Mucosa of rectum (tissue), 2 donors: ENCODE measurements at regions not wholly inside any gene's neighbourhood (a gene's known extent, or its start where the extent isn't known, plus 50 kb on each side); places are given as distances from the start of the nearest gene placed in this dataset.

Source experiments
- H3K27ac ChIP-seq, 2 donors: one replicate each; pipeline ENCODE4 v1.7.0; 2013; ENCODE audit warnings: inconsistent platforms in 2 of 2, low read depth in 2 of 2, low read length in 2 of 2
- H3K27me3 ChIP-seq, 2 donors: one replicate each; pipeline ENCODE4 v1.7.0; 2013; ENCODE audit warnings: low read length in 2 of 2; ENCODE audit not compliant: control insufficient read depth in 2 of 2, insufficient read depth in 2 of 2
- H3K36me3 ChIP-seq, 2 donors: one replicate each; pipeline ENCODE4 v1.7.0; 2013; ENCODE audit warnings: low read length in 2 of 2; ENCODE audit not compliant: control insufficient read depth in 2 of 2, insufficient read depth in 2 of 2
- H3K4me1 ChIP-seq, 2 donors: one replicate each; pipeline ENCODE4 v1.7.0; 2013; ENCODE audit warnings: low read length in 2 of 2, mild to moderate bottlenecking in 1 of 2; ENCODE audit not compliant: control insufficient read depth in 2 of 2, insufficient read depth in 2 of 2
- H3K4me3 ChIP-seq, 2 donors: one replicate each; pipeline ENCODE4 v1.7.0; 2013; ENCODE audit warnings: low read length in 2 of 2
- H3K9ac ChIP-seq, 2 donors: one replicate each; pipeline ENCODE4 v1.7.0; 2013; ENCODE audit warnings: low read length in 2 of 2, low read depth in 1 of 2, mild to moderate bottlenecking in 1 of 2
- H3K9me3 ChIP-seq, 2 donors: one replicate each; pipeline ENCODE4 v1.7.0; 2013; ENCODE audit warnings: low read length in 2 of 2; ENCODE audit not compliant: control insufficient read depth in 2 of 2
- donor health status: healthy.
- donor health status: Normal muscosa, but diverticular disease.

DNA sequence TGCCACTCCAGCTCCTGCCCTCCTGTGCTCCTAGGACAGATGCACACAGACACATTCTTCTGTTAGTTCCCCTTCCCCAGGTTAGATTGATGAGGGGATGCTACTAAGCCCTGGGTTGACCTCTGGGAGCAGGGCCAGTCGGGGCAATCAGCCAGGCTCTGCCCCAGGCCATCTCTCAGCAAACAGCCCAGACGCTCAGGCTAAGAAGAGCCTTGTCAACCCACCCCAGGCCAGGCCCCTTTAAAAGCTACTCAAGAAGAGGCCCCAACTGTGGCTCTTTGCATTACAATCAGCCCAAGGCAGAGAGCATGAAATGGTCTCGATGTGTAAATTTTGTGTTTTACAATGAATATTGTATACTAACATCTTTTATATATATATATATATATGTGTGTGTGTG lies 107.4 kb downstream of the TFAP2A start:
- Histone ChIP-seq H3K27me3 (no peaks in the 10 kb centered on the region), H3K27ac (no peak overlapping the region), H3K4me3 (no peak overlapping the region), H3K4me1 (no peaks in the 10 kb centered on the region), H3K36me3 (no peaks in the 10 kb centered on the region), H3K9ac (no peak overlapping the region), H3K9me3 (no peaks in the 10 kb centered on the region)

DNA sequence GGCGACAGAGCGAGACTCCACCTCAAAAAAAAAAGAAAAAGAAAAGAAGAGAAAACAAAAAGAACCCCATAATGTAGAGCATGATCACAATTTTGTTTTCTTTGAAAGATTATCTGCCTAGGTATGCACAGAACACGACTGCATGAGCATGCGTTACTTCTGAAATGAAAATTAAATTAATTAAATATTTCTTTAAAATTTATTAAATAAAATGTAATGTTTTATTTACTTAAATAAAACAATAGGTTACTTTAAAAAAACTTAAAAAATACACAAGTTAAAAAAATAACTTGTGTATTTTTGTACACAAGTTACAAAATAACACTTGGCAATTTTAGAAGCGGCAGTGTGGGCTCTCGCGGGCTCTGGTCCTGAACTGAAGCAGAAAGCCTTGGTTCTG lies 107.8 kb downstream of the TFAP2A start:
- Histone ChIP-seq H3K36me3 (no peaks in the 10 kb centered on the region), H3K27ac (no peak overlapping the region), H3K9ac (no peak overlapping the region), H3K27me3 (no peaks in the 10 kb centered on the region), H3K4me3 (no peak overlapping the region), H3K4me1 (no peaks in the 10 kb centered on the region), H3K9me3 (no peaks in the 10 kb centered on the region)

DNA sequence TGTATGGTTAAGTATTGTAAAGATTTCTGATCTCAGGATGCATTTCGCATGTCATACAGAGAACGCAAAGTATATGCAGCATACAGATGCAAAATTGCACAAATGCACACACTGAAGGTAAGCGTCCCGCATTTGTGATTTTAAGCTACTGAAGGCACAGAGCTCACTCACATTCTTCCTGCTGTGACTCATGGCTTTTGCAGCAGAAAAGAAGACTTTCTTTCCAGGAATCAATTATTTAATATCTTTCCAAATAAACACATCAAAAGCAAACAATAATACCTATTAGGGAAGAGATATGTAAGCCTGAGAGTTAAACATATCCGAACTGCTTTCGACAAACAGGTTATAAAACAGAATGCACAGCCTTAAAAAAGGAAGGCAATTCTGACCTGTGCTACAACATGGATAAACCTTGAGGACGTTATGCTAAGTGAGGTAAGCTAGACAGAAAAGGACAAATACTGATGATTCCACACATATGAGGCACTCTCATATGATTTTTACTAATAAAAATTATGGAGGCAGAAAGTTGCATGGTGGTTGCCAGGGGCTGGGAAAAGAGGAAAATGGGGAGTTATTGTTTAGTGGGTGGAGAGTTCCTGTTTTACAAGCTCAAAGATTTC lies 109.0 kb downstream of the TFAP2A start:
- H3K4me1 ChIP-seq = no peaks in the 10 kb centered on the region
- no peaks in the 10 kb centered on the region for H3K27me3 ChIP-seq
- no peaks in the 10 kb centered on the region for H3K9me3 ChIP-seq
- H3K36me3 ChIP-seq = no peaks in the 10 kb centered on the region
- H3K9ac ChIP-seq = no peak overlapping the region
- H3K27ac ChIP-seq = no peak overlapping the region
- no peak overlapping the region for H3K4me3 ChIP-seq

DNA sequence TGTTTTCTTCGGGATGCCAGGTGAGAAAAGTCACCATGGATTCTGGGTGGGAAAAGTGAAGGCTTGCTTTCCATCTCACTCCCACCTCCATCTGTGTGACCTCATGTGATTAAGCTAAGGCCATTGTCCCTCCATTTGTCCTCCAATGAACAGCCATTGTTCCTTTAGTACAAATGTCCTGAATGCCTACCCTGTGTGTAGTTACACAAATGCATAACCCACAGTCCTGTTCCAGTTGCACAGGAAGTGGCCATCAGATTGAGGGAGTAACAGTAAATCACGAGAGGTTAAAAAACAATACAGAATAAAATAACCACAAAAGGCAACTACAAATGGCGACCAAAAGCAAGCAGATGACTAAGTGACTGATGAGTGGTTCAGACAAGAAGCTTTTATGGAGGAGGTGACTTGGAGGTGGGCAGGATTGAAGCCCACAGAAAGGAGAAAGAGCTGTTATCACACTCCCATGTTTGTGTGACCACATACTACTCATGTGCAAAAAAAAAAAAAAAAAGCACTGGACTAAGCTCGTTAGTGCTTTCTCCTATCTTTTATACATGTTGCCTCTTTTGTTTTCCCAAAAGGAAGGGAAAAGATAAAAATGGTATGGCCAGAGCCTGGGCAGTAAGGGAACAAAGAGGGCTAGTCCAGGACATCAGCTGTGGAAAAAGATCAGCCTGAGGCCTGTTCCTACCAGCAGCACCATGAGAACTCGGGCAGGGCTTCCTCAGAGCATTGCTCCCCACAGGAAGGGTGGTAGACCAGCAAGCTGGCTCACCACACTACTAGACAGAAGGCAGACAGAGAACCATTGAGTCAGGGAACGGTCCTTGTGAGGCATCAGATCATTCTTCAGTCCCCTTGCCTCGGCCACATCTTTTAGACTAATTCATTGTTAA lies 111.0 kb downstream of the TFAP2A start:
- Histone ChIP-seq H3K9me3 (no peaks in the 10 kb centered on the region), H3K36me3 (no peaks in the 10 kb centered on the region), H3K4me1 (no peaks in the 10 kb centered on the region), H3K4me3 (no peak overlapping the region), H3K27me3 (no peaks in the 10 kb centered on the region), H3K9ac (no peak overlapping the region), H3K27ac (no peak overlapping the region)

DNA sequence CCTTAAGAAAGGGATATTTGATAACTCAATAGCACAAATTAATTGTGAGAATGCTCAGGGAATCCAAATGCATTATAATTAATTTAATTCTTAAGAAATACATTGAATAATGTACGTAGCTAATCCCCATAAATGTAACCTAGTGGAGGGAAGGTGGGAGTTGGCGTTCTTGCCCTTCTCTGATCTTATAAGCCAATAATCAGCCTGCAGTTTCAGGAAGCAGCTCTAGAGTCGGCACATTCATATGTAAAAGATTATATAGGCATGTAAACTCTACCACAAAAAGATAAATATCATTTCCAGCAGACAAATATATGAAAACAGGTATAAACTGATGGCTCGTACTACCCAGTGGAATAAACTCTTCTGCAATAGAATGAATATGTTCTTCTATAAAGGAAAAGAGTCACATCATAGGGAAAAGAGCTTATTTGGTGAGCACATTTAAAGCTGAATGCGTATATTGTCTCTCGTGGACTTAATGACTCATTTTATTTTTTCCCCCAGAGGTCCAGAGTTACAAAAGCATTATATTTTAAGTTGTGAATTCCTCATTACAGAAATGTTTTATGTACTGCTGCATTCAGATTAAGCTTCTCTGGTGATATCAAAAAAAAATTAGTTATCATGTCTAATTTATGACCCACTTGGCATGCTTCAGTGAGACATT lies 112.2 kb downstream of the TFAP2A start:
- Histone ChIP-seq H3K9me3 (no peaks in the 10 kb centered on the region), H3K4me1 (no peaks in the 10 kb centered on the region), H3K36me3 (no peaks in the 10 kb centered on the region), H3K27me3 (no peaks in the 10 kb centered on the region), H3K9ac (no peak overlapping the region), H3K27ac (no peak overlapping the region), H3K4me3 (no peak overlapping the region)

DNA sequence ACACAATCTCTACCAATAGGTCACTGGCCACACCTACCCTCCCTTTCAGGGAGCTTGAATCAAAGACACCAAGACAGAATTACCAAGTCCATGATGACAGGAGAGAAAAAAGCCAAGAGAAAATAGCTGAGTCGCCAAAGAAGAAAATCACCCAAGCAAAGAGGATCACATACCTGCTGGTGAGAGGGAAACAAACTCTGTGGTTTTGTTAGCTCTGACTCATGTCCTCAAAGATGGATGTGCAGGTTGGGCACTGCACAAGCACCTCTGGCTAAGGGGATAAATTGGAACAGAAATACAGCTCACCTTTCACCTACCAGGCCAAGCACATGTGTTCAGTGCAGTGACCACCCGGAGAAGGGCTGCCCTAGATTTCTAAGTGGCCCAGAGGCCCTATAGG lies 114.8 kb downstream of the TFAP2A start:
- no peaks in the 10 kb centered on the region for H3K4me1 ChIP-seq
- no peak overlapping the region for H3K27ac ChIP-seq
- H3K9ac ChIP-seq = no peak overlapping the region
- H3K27me3 ChIP-seq = no peaks in the 10 kb centered on the region
- H3K9me3 ChIP-seq = no peaks in the 10 kb centered on the region
- no peak overlapping the region for H3K4me3 ChIP-seq
- H3K36me3 ChIP-seq = no peaks in the 10 kb centered on the region

DNA sequence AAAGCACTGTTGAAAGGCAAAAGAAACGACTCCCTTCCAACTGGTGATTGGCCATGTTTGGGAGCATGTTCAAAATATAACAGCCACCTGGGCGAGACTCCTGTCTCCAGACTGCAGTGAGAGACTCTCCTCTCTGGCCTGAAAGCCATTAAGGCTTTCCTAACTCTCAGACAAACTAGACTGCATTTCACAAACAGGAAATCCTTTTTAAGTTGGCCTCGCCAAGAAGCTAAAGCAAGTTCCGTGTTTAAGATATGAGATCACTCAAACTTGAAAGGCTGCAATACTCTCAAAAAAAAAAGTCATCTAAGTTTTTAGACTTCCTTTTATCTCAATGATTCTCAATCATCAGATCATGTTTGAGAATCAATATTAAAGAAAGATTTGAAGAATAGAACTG lies 117.0 kb downstream of the TFAP2A start:
- no peaks in the 10 kb centered on the region for H3K36me3 ChIP-seq
- H3K9ac ChIP-seq = no peak overlapping the region
- H3K4me1 ChIP-seq = no peaks in the 10 kb centered on the region
- H3K27ac ChIP-seq = no peak overlapping the region
- H3K4me3 ChIP-seq = no peak overlapping the region
- no peaks in the 10 kb centered on the region for H3K27me3 ChIP-seq
- no peaks in the 10 kb centered on the region for H3K9me3 ChIP-seq

DNA sequence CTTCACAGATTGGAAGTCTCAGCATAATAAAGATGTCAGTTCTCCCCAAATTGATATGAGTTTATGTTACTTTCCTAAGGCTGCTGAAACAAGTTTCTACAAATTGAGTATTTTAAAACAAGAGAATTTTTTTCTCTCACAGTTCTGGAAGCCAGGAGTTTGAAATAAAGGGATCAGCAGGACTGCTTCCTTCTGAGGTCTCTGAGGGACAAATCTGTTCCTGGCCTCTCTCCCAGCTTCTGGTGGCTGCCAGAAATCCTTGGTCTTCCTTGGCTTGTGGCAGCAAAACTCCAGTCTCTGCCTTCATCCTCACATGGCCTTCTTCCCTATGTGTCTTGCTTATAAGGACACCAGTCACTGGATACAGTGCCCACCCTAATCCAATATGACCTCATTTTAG lies 136.1 kb downstream of the TFAP2A start:
- Histone ChIP-seq H3K9ac (no peak overlapping the region), H3K9me3 (no peaks in the 10 kb centered on the region), H3K27me3 (no peaks in the 10 kb centered on the region), H3K4me3 (no peak overlapping the region), H3K4me1 (no peaks in the 10 kb centered on the region), H3K36me3 (no peaks in the 10 kb centered on the region), H3K27ac (no peak overlapping the region)

DNA sequence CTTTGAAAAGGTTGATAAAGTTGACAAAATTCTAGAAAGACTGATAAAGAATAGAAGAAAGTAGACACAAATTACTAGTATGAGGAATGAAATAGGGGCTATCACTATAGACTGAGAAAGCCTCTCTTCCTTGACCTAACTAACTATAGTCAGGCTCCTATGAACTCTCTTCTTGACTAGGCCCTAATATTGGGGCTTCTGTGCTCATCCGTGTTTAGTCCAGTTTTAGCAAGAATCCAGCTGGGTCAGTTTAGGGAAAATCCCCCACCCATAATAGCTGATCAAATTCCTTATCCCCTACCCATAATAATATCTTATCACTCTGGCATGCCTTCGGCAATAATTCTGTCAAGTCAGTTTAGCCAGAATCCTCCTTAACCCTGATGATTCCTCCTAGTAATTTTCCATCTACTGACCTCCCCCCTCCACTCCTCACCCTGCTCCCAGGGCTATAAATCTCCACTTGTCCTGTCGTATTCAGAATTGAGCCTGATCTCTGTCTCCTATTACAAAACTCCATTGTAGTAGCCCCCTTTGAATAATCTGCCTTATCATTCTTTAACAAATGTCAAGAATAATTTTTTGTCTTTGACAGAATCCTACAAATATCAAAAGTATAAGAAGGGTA lies 138.1 kb downstream of the TFAP2A start:
- Histone ChIP-seq H3K9me3 (no peaks in the 10 kb centered on the region), H3K4me3 (no peak overlapping the region), H3K4me1 (no peaks in the 10 kb centered on the region), H3K27me3 (peaks cover 0 to 2% of the 10 kb centered on the region in 2 donors), H3K27ac (no peak overlapping the region), H3K36me3 (no peaks in the 10 kb centered on the region), H3K9ac (no peak overlapping the region)

DNA sequence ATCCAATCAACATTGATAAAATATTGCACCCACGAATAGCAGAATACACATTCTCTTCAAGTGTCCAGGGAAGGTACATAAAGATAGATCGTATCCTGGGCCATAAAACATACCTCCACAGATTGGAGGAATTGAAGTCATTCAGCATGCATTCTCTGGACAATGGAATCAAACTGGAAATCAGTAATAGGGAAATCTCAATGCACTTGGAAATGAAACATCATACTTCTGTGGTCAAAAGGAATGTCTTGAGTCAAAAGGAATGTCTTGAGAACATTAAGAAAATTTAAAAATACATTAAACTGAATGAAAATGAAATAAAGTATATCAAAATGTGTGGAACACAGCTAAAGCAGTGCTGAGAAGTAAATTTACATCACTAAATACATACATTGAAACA lies 138.8 kb downstream of the TFAP2A start:
- no peak overlapping the region for H3K27ac ChIP-seq
- no peaks in the 10 kb centered on the region for H3K9me3 ChIP-seq
- H3K9ac ChIP-seq = no peak overlapping the region
- no peaks in the 10 kb centered on the region for H3K36me3 ChIP-seq
- H3K4me1 ChIP-seq = no peaks in the 10 kb centered on the region
- peaks cover 0 to 2% of the 10 kb centered on the region in 2 donors for H3K27me3 ChIP-seq
- no peak overlapping the region for H3K4me3 ChIP-seq
